Nucleus accumbens (tissue), 56 donors: ENCODE measurements at regions not wholly inside any gene's neighbourhood (a gene's known extent, or its start where the extent isn't known, plus 50 kb on each side); places are given as distances from the start of the nearest gene placed in this dataset.
A peak's percentile ranks its signal among the peaks of the same experiment; 100 is the strongest.
"Not testable (repeated sequence)": the region's sequence is repeated elsewhere in the genome, so short reads cannot be mapped to it uniquely, and the experiment has no call there.

Source experiments
- DNase-seq, 56 donors: peaks; one replicate each; lab custom pipeline; 2025; lab: John Stamatoyannopoulos, UW

GRCh38 chr6:167467793-167468431 is 143.0 kb downstream of the TTLL2 start:
- no peak for DNase-seq

- no peak for DNase-seq
Measured at GRCh38 chr6:167469101-167469500, 144.2 kb downstream of the TTLL2 start.

DNA sequence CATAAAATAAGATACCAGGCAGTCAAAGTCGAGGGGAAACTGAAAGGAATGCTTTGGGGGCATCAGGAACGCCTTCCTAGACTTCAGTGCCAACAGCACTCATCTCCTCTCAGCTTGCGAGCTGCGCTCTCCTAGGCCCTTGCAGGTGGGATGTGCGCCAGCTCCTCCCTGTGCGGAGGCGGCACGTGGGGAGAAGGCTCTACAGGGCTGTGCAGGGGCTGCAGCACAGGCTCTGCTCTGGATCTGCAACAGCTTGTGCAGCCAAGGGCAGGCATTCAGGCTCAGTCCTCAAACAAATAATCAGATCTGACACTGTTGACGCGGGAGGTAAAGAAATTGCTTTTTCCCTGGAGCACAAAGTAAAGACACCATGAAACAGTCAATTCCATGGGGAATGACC is 144.8 kb downstream of the TTLL2 start:
- no peak for DNase-seq

- DNase-seq = no peak
Measured at GRCh38 chr6:167470101-167470835, 145.4 kb downstream of the TTLL2 start.

DNA sequence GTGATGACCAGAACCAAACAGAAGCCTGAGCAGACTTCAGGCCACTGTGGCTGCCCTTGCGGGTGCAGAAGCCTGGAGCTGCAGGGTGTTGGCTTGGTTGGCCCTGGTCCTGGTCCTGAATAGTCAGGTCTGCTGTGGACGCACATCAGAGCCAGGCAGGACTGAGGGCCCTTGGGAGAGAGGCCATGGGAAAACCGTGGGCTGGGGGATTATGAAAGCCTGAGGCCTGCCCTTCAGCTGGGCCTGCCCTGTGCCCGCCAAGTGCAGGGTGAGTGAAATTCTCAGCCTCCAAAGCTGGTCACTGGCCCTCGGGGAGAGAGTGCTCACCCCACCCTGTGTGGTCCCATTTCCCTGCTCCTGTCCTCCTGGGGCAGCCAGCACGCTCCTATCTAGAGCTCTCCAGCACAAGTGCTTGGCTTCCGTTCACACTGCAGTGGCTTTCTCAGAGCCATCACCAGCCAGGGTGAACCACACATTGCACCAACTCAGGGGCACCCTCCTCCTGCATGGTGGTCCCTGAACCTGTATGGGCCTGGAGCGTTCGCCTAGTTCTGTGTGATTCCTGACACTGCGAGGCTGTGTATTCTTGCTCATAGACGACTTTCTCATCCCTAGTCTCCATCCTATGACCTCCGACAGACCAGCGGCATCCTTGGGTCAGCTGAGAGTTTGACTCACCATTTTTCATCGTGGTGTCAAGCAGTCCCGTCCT is 146.1 kb downstream of the TTLL2 start:
- no peak for DNase-seq

- DNase-seq = no peak
Measured at GRCh38 chr6:167471548-167471930, 146.7 kb downstream of the TTLL2 start.

- DNase-seq = no peak
Measured at GRCh38 chr6:167472148-167472547, 147.3 kb downstream of the TTLL2 start.

- DNase-seq = no peak
Measured at GRCh38 chr6:167472880-167473279, 148.0 kb downstream of the TTLL2 start.

- no peak for DNase-seq
Measured at GRCh38 chr6:167474171-167474570, 149.3 kb downstream of the TTLL2 start.

GRCh38 chr6:167474725-167475124 is 149.8 kb downstream of the TTLL2 start:
- no peak for DNase-seq

- no peak for DNase-seq
Measured at GRCh38 chr6:167475947-167476346, 151.1 kb downstream of the TTLL2 start.

GRCh38 chr6:167476844-167477595 is 152.1 kb downstream of the TTLL2 start:
- DNase-seq = no peak

DNA sequence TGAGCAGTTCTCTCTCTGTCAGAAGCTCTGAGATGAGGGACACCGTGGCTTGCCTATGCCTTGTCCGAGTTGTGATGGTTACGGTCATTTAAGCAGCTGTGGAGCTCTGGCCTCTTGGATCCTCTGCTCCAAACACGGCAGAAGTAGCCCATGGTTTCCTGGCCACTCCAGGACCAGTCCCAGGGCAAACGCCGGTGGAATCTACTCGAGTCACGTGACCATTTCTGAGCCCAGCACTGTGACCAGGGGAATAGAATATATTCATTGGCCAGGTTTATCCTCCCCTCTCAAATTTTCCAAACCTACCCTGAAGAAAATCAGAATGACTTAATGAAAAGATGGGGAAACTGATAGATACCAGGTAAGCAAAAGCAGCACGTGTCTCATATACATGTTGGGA is 152.8 kb downstream of the TTLL2 start:
- DNase-seq = no peak

DNA sequence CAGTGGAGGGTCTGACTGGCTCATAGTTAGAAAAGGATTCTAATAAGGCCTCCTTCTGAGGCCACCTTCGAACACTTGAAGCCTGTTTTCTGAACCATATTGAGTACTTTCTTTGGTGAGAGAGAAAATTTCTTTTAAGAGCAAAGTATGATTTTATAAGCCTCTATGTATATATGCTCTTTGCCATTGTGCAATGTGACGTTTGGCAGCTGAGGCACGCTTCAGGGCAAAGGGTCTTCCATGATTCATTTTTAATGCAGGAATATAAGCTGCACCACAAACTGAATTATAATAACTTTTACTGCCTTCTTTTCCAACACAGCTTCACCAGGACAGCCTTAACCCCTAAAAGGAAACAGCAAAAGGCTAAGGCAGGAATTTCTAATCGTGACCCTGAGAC is 154.4 kb downstream of the TTLL2 start:
- DNase-seq = no peak

DNA sequence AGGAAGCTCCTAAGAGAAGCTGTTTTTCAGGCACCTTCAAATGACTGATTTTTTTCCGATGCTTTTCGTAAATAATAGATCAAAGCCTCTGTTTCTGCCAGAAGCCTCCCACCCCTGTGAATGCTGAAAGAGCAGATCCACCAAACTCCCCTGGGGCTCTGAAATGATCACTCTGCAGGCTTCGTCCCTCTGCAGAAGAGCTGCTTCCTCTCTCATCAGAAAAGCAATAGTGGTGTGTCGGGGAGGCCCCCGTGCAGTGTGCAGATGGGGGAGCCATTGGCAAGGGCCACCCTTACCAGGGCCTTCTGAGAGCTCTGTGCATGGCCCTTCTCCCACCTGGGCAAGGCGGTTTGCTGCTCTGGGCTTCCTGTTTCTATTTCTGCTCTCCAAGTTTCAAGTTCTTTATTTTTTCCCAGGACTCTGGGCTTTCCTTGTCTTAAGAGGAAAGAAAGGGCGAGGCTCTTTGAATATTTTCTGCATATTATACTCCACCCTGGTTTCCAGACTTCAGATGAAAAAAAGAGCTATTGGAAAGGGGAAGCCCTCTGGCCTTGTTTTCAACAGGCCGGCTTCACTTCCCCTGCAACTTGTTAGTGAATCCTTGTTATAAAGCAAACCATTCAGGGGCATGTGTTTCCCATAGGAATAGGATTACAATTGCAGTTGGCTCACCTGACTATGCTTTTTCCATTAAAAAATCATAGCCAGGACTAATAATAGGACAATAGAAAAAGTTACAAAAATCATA is 155.2 kb downstream of the TTLL2 start:
- DNase-seq = peak in 1 of 56 donors; percentile 11

DNA sequence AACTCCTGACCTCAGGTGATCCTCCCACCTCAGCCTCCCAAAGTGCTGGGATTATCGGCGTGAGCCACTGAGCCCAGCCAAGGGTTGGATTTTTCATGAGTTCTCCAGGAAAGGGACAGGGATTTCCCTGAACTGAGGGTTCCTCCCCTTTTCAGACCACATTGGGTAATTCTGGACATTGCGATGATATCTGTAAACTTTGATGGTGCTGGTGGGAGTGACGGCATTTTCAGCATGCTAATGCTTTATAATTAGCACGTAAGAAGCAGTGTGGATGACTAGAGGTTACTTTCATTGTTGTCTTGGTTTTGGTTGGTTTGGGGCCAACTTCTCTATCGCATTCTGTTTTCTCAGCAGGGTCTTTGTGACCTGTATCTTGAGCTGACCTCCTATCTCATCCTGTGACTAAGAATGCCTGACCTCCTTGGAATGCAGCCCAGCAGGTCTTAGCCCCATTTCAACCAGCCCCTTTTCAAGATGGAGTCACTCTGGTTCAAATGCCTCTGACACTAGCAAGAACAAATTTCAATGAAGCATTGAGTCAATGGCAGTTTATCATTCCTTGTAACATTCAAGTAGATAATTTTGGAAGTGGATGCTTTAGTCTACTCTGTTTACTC is 156.5 kb downstream of the TTLL2 start:
- no peak for DNase-seq

- DNase-seq = not testable (repeated sequence)
Measured at GRCh38 chr6:167482801-167483200, 157.9 kb downstream of the TTLL2 start.

- DNase-seq = peak in 21 of 56 donors; percentile 7 to 52 (median 23)
Measured at GRCh38 chr6:167485186-167485978, 160.5 kb downstream of the TTLL2 start.
